HG03060 (cell line): ENCODE measurements at regions not wholly inside any gene's neighbourhood (a gene's known extent, or its start where the extent isn't known, plus 50 kb on each side); places are given as distances from the start of the nearest gene placed in this dataset.
"Not testable (repeated sequence)": the region's sequence is repeated elsewhere in the genome, so short reads cannot be mapped to it uniquely, and the experiment has no call there.

Source experiments
- ATAC-seq: cut with Tn5 transposase; IDR thresholded peaks from one replicate; pipeline ENCODE4 v1.9.1; 2021; ENCODE audit warnings: low read depth, moderate number of reproducible peaks; ENCODE audit not compliant: unreplicated experiment

GRCh38 chr6:11961923-11962322 lies 50.2 kb upstream of the HIVEP1 start:
- ATAC-seq = no peak

DNA sequence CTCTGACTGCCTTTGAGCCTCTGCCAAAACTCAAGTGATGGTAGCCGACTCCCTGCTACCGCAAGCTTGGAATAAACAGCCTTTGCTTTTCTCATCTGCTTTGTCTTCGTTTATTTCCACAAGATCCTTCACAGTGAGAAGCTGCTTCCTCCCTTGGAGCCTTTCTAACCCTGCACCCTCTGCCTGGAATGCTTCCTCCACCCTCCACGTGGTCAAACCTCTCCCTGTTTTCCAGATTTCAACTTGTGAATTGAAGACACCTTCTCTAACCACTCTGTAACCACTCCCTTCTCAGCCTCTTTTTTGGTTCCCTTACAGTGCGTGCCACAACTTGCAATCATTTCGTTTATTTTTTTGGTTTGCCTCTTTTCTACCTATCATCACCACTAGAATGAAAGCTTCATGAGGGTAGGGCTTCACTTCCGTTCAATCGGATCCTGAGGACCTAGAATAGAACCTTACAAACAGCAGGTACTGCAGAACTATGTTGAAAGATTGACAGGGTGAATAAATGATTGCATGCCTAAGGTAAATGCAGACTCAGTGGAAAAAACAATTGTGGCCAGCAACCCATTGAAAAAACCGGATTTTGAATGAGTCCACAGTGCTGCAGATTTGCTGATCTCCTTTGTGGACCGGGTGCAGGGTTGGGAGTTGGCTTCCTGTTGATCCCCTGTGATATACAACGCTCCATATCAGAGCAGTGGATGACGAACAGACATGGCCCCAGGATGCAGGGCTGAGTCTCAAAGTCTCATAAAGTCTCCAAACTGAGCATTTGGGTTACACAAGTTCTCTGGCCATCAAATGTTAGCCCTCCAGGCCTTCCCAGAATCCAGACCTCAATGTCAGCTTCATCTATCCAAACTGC lies 51.0 kb upstream of the HIVEP1 start:
- ATAC-seq = no peak

DNA sequence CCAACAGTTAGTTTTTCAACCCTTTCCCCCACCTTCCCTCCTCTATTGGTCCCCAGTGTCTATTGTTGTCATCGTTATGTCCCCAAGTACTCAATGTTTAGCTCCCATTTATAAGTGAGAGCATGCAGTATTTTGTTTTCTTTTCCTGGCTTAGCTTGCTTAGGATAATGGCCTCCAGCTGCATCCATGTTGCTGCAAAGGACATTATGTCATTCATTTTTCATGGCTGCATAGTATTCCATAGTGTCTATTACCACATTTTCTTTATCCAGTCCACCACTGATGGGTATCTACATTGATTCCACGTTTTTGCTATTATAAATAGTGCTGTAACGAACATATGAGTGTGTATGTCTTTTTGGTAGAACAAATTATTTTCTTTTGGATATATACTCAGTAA lies 55.3 kb upstream of the HIVEP1 start:
- no peak for ATAC-seq

GRCh38 chr6:11953641-11954040 lies 58.5 kb upstream of the HIVEP1 start:
- ATAC-seq = no peak

- no peak for ATAC-seq
These were observed 59.8 kb upstream of the HIVEP1 start for GRCh38 chr6:11952316-11952715.

- ATAC-seq = no peak
These were observed 60.2 kb upstream of the HIVEP1 start for GRCh38 chr6:11951868-11952267.

GRCh38 chr6:11950109-11950508 lies 62.0 kb upstream of the HIVEP1 start:
- no peak for ATAC-seq

GRCh38 chr6:11947575-11947974 lies 64.5 kb upstream of the HIVEP1 start:
- ATAC-seq = no peak

DNA sequence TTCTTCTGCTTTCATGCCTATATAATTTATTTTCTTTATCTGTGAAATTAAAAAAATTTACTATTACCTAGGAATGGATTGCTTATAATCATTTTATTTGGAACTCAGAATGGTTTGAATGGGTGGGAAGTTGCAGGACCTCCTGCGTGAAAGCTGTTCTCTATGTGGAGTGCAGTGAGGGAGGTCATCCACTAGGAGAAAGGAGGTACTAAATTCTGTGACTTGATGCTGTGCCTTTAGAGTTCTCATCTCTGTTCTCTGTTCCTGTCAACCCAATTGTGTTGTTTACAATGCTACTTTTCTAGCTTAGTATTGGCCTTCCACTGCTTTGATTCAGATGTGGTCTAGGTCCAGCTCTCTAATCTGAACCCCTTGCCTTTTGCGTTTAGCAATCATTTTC lies 65.0 kb upstream of the HIVEP1 start:
- no peak for ATAC-seq

GRCh38 chr6:11944111-11944510 lies 68.0 kb upstream of the HIVEP1 start:
- ATAC-seq = no peak

GRCh38 chr6:11943060-11943459 lies 69.1 kb upstream of the HIVEP1 start:
- no peak for ATAC-seq

DNA sequence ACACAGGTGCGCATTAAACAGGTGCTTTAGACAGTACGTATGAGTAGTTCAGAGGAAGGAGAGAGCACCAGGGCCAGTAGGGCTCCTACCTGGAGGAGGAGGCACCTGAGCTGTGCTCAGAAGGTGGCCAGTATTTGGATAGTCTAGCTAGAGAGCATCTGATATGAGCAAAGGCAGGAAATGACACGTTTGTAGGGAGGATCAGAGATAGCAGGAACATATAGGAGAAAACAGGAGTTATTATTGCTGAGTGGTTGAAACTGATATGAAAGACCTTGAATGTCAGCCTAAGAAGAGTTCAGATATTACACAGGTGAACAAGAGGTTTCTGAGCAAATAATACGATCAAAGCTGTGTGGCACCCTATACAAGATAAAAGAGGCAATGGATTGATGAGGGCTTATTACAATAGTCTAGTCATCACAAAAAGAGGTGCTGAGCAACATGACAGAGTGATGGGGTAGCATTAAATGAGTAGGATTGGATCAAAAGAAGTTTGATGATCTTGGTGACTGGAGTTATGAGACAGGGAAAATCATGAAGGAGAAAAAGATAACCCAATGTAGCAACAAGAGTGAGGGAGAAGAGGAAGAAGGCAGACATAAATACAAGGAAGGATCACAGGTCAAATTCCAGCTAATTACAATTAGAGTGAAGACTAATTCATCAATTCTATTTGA lies 69.8 kb upstream of the HIVEP1 start:
- no peak for ATAC-seq

GRCh38 chr6:11940532-11941166 lies 71.5 kb upstream of the HIVEP1 start:
- not testable (repeated sequence) for ATAC-seq

GRCh38 chr6:11938285-11938890 lies 73.7 kb upstream of the HIVEP1 start:
- no peak for ATAC-seq

- ATAC-seq = no peak
These were observed 77.5 kb upstream of the HIVEP1 start for GRCh38 chr6:11934638-11935037.

DNA sequence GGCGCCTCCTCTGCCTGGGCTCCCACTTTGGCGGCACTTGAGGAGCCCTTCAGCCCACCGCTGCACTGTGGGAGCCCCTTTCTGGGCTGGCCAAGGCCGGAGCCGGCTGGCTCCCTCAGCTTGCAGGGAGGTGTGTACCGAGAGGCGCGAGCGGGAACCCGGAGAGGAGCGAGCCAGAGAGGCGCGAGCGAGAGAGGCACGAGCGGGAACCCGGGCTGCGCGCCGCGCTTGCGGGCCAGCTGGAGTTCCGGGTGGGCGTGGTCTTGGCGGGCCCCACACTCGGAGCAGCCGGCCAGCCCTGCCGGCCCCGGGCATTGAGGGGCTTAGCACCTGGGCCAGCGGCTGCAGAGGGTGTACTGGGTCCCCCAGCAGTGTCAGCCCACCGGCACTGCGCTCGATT lies 79.2 kb upstream of the HIVEP1 start:
- ATAC-seq = not testable (repeated sequence)

DNA sequence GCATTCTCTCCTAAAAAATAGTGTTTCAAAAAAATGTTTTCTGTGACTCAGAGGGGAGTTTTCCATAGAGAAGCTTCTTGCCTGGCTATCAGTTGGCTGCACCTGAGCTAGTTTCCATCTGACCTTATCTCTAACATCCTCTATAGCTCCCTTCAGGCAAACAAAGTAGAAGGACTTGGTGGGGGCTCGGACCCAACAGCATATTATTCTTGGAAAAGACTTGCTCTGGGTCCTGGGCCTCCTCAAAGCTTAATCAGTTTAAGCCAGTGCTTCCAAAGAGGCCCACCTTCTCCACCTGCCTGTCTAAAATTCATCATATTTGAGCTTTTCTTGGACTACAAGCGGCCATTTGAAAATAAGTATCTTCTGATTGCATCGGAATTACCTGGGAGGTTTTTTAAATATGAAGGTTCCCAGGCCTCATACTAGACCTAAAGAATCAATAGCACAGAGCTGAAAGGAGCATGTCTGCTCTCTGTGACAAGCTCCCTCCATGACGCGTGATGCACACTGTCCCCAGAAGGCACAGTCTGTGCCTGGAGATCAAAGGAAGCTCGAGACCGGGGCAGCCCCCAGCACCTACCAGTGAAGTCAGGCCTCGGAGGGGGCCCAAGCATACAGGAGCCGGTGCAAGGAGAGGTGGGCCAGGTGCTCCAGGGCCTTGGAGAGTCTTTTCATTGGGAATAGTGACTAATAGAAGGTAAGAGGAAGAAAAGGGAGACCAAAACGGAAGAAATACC lies 80.6 kb upstream of the HIVEP1 start:
- ATAC-seq = no peak

GRCh38 chr6:11930834-11931233 lies 81.3 kb upstream of the HIVEP1 start:
- not testable (repeated sequence) for ATAC-seq

- ATAC-seq = no peak
These were observed 81.9 kb upstream of the HIVEP1 start for GRCh38 chr6:11930240-11930639.

GRCh38 chr6:11929241-11929835 lies 82.8 kb upstream of the HIVEP1 start:
- no peak for ATAC-seq
